ENCODE measurements at regions not wholly inside any gene's neighbourhood (a gene's known extent, or its start where the extent isn't known, plus 50 kb on each side); places are given as distances from the start of the nearest gene placed in this dataset.

GRCh38 chr6:166824880-166825250 lies 131.5 kb downstream of the RNASET2 start:
- no peak for DNase-seq
- WGBS (ENCODE audit: insufficient coverage): 58% methylated on average over 3 of the region's 10 CpGs
- Histone ChIP-seq H3K9me3 (replicated peaks; ENCODE audit: control insufficient read depth, low read depth, low read length) (no peaks in the 10 kb centered on the region), H3K36me3 (ENCODE audit: control insufficient read depth, insufficient read depth, low read length) (no peaks in the 10 kb centered on the region), H3K4me1 (ENCODE audit: control insufficient read depth, insufficient read depth, low read length) (peaks cover 4% of the 10 kb centered on the region), H3K27me3 (ENCODE audit: control insufficient read depth, insufficient read depth, low read length) (peaks cover 4% of the 10 kb centered on the region), H3K4me3 (ENCODE audit: low read length) (no peak overlapping the region), H3K27ac (ENCODE audit: low read length) (no peak overlapping the region)

DNA sequence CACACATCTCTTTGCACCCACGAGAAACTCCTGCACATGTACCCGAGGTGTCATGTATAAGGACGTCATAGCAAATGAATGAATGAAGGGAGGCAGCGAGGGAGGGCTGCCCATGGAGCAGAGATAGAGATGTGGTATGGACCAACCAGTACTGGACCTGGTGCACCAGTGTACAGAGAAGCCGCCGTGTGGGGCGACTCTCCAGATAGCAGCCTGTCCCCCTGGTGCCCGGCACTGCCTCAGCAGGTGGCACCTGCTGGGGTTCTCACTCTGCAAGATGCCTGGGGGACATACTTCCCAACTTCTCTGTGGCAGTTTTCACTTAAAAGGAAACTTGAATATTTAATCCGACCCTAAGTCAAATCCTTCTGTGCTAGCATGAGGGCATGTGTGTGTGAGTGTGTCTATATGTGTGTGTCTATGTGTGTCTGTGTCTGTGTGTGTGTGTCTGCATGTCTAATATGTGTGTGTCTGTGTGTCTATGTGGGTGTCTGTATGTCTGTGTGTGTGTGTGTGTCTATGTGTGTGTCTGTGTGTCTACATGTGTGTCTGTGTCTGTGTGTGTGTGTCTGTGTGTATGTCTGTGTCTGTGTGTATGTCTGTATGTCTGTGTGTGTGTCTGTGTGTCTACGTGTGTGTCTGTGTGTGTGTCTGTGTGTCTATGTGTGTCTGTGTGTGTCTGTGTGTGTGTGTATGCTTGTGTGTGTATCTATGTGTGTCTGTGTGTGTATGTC lies 132.0 kb downstream of the RNASET2 start:
- peaks cover 4% of the 10 kb centered on the region for H3K4me1 ChIP-seq (ENCODE audit: control insufficient read depth, insufficient read depth, low read length)
- no peak for DNase-seq
- 78% methylated on average over 9 of the region's 10 CpGs for WGBS (ENCODE audit: insufficient coverage)
- H3K27ac ChIP-seq (ENCODE audit: low read length): no peak overlapping the region
- H3K9me3 ChIP-seq (replicated peaks; ENCODE audit: control insufficient read depth, low read depth, low read length): no peaks in the 10 kb centered on the region
- no peak overlapping the region for H3K4me3 ChIP-seq (ENCODE audit: low read length)
- H3K27me3 ChIP-seq (ENCODE audit: control insufficient read depth, insufficient read depth, low read length): peaks cover 4% of the 10 kb centered on the region
- no peaks in the 10 kb centered on the region for H3K36me3 ChIP-seq (ENCODE audit: control insufficient read depth, insufficient read depth, low read length)

GRCh38 chr6:166822609-166823008 lies 133.7 kb downstream of the RNASET2 start:
- Histone ChIP-seq H3K27ac (ENCODE audit: low read length) (no peak overlapping the region), H3K36me3 (ENCODE audit: control insufficient read depth, insufficient read depth, low read length) (no peaks in the 10 kb centered on the region), H3K27me3 (ENCODE audit: control insufficient read depth, insufficient read depth, low read length) (peaks cover 2% of the 10 kb centered on the region), H3K4me1 (ENCODE audit: control insufficient read depth, insufficient read depth, low read length) (peaks cover 4% of the 10 kb centered on the region), H3K9me3 (replicated peaks; ENCODE audit: control insufficient read depth, low read depth, low read length) (no peaks in the 10 kb centered on the region), H3K4me3 (ENCODE audit: low read length) (no peak overlapping the region)
- WGBS (ENCODE audit: insufficient coverage): 86% methylated on average over 1 of the region's 1 CpG
- no peak for DNase-seq

- no peak for DNase-seq
- WGBS (ENCODE audit: insufficient coverage): no CpG with 5 or more reads among the region's 1 CpG
- no peaks in the 10 kb centered on the region for H3K9me3 ChIP-seq (replicated peaks; ENCODE audit: control insufficient read depth, low read depth, low read length)
- peaks cover 4% of the 10 kb centered on the region for H3K4me1 ChIP-seq (ENCODE audit: control insufficient read depth, insufficient read depth, low read length)
- peaks cover 2% of the 10 kb centered on the region for H3K27me3 ChIP-seq (ENCODE audit: control insufficient read depth, insufficient read depth, low read length)
- H3K4me3 ChIP-seq (ENCODE audit: low read length): no peak overlapping the region
- no peak overlapping the region for H3K27ac ChIP-seq (ENCODE audit: low read length)
- no peaks in the 10 kb centered on the region for H3K36me3 ChIP-seq (ENCODE audit: control insufficient read depth, insufficient read depth, low read length)
Observed at GRCh38 chr6:166820483-166820882, 135.9 kb downstream of the RNASET2 start.

GRCh38 chr6:166820070-166820469 lies 136.3 kb downstream of the RNASET2 start:
- H3K4me3 ChIP-seq (ENCODE audit: low read length): no peak overlapping the region
- no peaks in the 10 kb centered on the region for H3K36me3 ChIP-seq (ENCODE audit: control insufficient read depth, insufficient read depth, low read length)
- WGBS (ENCODE audit: insufficient coverage): 80% methylated on average over 1 of the region's 1 CpG
- peaks cover 4% of the 10 kb centered on the region for H3K4me1 ChIP-seq (ENCODE audit: control insufficient read depth, insufficient read depth, low read length)
- DNase-seq: no peak
- no peak overlapping the region for H3K27ac ChIP-seq (ENCODE audit: low read length)
- peaks cover 2% of the 10 kb centered on the region for H3K27me3 ChIP-seq (ENCODE audit: control insufficient read depth, insufficient read depth, low read length)
- no peaks in the 10 kb centered on the region for H3K9me3 ChIP-seq (replicated peaks; ENCODE audit: control insufficient read depth, low read depth, low read length)

DNA sequence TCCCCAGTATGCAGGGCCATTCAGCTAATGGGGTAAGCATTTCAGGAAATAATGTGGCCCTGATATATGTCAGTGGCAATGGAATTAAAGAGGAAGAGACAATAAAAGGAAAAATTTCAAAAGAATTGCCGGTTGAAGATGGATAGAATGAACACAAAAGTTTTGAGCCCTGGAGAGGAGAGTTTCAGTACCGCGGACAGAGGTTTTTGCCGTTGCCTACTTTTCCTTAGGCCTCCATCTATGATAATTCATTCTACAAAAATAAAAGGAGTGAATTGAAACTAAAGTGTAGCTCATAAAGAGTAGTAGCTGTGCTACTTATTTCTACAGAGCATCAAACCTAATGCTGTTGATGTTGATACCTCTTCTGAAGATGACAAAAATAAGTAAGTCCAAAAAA lies 140.7 kb downstream of the RNASET2 start:
- no peak overlapping the region for H3K4me3 ChIP-seq (ENCODE audit: low read length)
- WGBS (ENCODE audit: insufficient coverage): no CpG with 5 or more reads among the region's 4 CpGs

DNA sequence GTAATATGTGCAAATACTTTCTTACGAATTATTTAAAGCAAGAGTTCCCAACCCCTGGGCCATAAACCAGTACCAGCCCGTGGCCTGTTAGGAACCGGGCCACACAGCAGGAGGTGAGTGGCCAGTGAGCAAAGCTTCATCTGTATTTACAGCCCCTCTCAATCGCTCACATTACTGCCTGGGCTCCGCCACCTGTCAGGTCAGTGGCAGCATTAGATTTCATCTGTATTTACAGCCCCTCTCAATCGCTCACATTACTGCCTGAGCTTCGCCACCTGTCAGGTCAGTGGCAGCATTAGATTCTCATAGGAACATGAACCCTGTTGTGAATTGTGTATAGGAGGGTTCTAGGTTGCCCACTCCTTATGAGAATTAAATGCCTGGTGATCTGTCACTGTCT lies 142.0 kb downstream of the RNASET2 start:
- H3K4me1 ChIP-seq (ENCODE audit: control insufficient read depth, insufficient read depth, low read length): no peaks in the 10 kb centered on the region
- no peaks in the 10 kb centered on the region for H3K27me3 ChIP-seq (ENCODE audit: control insufficient read depth, insufficient read depth, low read length)
- no peaks in the 10 kb centered on the region for H3K36me3 ChIP-seq (ENCODE audit: control insufficient read depth, insufficient read depth, low read length)
- H3K9me3 ChIP-seq (replicated peaks; ENCODE audit: control insufficient read depth, low read depth, low read length): no peaks in the 10 kb centered on the region
- WGBS (ENCODE audit: insufficient coverage): 66% methylated on average over 3 of the region's 7 CpGs
- H3K4me3 ChIP-seq (ENCODE audit: low read length): no peak overlapping the region
- no peak overlapping the region for H3K27ac ChIP-seq (ENCODE audit: low read length)
- DNase-seq: peak; percentile 16

More for the DNA sequence above, 140.7 kb downstream of the RNASET2 start:
- DNase-seq: peak; percentile 31
- Histone ChIP-seq H3K27me3 (ENCODE audit: control insufficient read depth, insufficient read depth, low read length) (no peaks in the 10 kb centered on the region), H3K27ac (ENCODE audit: low read length) (no peak overlapping the region), H3K4me1 (ENCODE audit: control insufficient read depth, insufficient read depth, low read length) (no peaks in the 10 kb centered on the region), H3K9me3 (replicated peaks; ENCODE audit: control insufficient read depth, low read depth, low read length) (no peaks in the 10 kb centered on the region), H3K36me3 (ENCODE audit: control insufficient read depth, insufficient read depth, low read length) (no peaks in the 10 kb centered on the region)

DNA sequence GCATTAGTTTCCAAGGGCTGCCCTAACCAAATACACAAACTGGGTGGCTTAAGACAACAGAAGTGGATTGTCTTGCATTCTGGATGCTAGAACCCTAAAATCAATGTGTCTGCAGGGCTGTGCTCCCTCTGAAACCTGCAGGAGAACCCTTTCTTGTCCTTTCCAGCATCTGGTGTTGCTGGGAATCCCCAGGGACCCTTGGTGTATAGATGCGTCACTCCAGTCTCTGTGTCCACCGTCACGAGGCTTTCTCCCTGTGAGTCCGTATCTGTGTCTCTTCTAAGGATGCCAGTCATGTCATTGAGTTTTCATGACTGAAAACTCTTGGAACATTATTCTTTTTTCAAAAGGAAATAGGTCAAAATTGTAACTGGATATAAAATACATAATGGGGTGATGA lies 142.9 kb downstream of the RNASET2 start:
- no peaks in the 10 kb centered on the region for H3K9me3 ChIP-seq (replicated peaks; ENCODE audit: control insufficient read depth, low read depth, low read length)
- no peak overlapping the region for H3K4me3 ChIP-seq (ENCODE audit: low read length)
- no peak overlapping the region for H3K27ac ChIP-seq (ENCODE audit: low read length)
- no peak for DNase-seq
- WGBS (ENCODE audit: insufficient coverage): 100% methylated on average over 1 of the region's 4 CpGs
- no peaks in the 10 kb centered on the region for H3K27me3 ChIP-seq (ENCODE audit: control insufficient read depth, insufficient read depth, low read length)
- H3K4me1 ChIP-seq (ENCODE audit: control insufficient read depth, insufficient read depth, low read length): no peaks in the 10 kb centered on the region
- no peaks in the 10 kb centered on the region for H3K36me3 ChIP-seq (ENCODE audit: control insufficient read depth, insufficient read depth, low read length)

- Histone ChIP-seq H3K36me3 (ENCODE audit: control insufficient read depth, insufficient read depth, low read length) (no peaks in the 10 kb centered on the region), H3K4me3 (ENCODE audit: low read length) (no peak overlapping the region), H3K9me3 (replicated peaks; ENCODE audit: control insufficient read depth, low read depth, low read length) (peaks cover under 1% of the 10 kb centered on the region), H3K27ac (ENCODE audit: low read length) (no peak overlapping the region), H3K4me1 (ENCODE audit: control insufficient read depth, insufficient read depth, low read length) (no peaks in the 10 kb centered on the region), H3K27me3 (ENCODE audit: control insufficient read depth, insufficient read depth, low read length) (no peaks in the 10 kb centered on the region)
- 100% methylated on average over 1 of the region's 6 CpGs for WGBS (ENCODE audit: insufficient coverage)
- no peak for DNase-seq
Observed at GRCh38 chr6:166810864-166811263, 145.5 kb downstream of the RNASET2 start.

- Histone ChIP-seq H3K36me3 (ENCODE audit: control insufficient read depth, insufficient read depth, low read length) (no peaks in the 10 kb centered on the region), H3K9me3 (replicated peaks; ENCODE audit: control insufficient read depth, low read depth, low read length) (peaks cover 2% of the 10 kb centered on the region), H3K27me3 (ENCODE audit: control insufficient read depth, insufficient read depth, low read length) (no peaks in the 10 kb centered on the region), H3K27ac (ENCODE audit: low read length) (no peak overlapping the region), H3K4me3 (ENCODE audit: low read length) (no peak overlapping the region), H3K4me1 (ENCODE audit: control insufficient read depth, insufficient read depth, low read length) (no peaks in the 10 kb centered on the region)
- 71% methylated on average over 6 of the region's 8 CpGs for WGBS (ENCODE audit: insufficient coverage)
- DNase-seq: no peak
Observed at GRCh38 chr6:166809721-166810120, 146.6 kb downstream of the RNASET2 start.

Measured in muscle of leg (tissue), 3 donors.